ENCODE measurements at regions not wholly inside any gene's neighbourhood (a gene's known extent, or its start where the extent isn't known, plus 50 kb on each side); places are given as distances from the start of the nearest gene placed in this dataset.

DNA sequence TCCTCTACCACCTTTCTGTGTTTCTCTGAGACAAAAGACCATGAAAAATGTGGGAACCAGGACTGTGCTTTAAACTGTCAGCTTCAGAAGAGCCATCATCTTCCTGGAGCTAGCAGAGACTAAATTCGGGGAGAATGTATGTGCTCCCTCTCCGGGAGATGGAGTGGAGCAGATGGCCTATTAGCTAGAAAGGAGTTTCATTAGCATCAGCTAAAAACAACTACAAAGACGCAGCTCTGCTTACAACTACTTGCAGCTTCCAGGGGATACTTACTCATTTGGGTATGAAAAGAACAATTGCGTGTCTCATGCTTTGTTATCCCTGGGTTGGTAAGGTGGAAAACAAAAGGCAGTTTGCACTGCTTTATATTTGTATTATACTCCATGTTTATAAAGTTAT lies 159.6 kb downstream of the MFSD1 start:
- DNase-seq (ENCODE audit: low read depth) = no peak
- no peak overlapping the region for H3K4me3 ChIP-seq (ENCODE audit: low read depth, low read length)
- TF ChIP-seq, protein P1, sequence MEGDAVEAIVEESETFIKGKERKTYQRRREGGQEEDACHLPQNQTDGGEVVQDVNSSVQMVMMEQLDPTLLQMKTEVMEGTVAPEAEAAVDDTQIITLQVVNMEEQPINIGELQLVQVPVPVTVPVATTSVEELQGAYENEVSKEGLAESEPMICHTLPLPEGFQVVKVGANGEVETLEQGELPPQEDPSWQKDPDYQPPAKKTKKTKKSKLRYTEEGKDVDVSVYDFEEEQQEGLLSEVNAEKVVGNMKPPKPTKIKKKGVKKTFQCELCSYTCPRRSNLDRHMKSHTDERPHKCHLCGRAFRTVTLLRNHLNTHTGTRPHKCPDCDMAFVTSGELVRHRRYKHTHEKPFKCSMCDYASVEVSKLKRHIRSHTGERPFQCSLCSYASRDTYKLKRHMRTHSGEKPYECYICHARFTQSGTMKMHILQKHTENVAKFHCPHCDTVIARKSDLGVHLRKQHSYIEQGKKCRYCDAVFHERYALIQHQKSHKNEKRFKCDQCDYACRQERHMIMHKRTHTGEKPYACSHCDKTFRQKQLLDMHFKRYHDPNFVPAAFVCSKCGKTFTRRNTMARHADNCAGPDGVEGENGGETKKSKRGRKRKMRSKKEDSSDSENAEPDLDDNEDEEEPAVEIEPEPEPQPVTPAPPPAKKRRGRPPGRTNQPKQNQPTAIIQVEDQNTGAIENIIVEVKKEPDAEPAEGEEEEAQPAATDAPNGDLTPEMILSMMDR (IDR thresholded peaks at IDR 0.05; ENCODE audit: low read depth, low read length, missing control alignments) = no peak

DNA sequence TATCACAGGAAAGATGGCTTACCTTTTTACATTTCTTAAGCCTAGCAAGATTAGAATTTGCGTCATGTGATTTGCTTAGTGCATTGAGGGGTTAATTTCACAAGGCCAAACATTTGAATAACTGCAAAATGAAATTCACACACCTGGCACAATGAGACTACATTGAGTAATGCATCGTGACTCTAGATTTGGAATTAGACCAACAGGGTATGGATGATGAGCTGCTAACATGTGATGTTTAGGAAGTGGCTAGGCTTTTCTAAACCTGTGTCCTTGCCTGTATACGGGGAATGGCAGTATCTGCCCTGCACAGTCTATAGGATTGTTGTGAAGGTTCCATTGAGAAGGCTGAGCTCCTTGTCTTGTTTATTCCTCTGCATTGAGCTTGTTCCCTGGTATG lies 160.1 kb downstream of the MFSD1 start:
- TF ChIP-seq, protein P1 (IDR thresholded peaks at IDR 0.05; ENCODE audit: low read depth, low read length, missing control alignments) = no peak
- no peak for DNase-seq (ENCODE audit: low read depth)
- no peak overlapping the region for H3K4me3 ChIP-seq (ENCODE audit: low read depth, low read length)

DNA sequence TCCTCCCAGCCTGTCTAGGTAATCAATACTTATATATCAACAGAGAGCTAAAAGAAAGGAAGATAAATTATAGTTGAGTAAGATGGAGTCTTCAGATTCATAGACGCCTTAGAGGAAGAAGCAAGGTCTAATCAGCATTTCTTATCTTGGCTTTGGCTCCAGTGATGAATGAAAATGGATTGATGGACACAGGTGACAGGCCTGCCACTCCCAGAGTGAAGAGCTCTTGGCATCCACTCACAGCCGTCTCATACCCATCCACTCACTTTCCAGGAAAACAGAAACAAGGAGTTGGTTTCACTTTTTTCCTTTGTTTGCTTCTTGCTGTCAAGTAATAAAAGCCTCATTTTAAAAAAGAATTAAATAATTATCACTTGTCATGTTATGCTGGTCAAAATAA lies 168.2 kb downstream of the MFSD1 start:
- TF ChIP-seq, protein P1 (IDR thresholded peaks at IDR 0.05; ENCODE audit: low read depth, low read length, missing control alignments) = no peak
- H3K4me3 ChIP-seq (ENCODE audit: low read depth, low read length) = no peak overlapping the region
- no peak for DNase-seq (ENCODE audit: low read depth)

DNA sequence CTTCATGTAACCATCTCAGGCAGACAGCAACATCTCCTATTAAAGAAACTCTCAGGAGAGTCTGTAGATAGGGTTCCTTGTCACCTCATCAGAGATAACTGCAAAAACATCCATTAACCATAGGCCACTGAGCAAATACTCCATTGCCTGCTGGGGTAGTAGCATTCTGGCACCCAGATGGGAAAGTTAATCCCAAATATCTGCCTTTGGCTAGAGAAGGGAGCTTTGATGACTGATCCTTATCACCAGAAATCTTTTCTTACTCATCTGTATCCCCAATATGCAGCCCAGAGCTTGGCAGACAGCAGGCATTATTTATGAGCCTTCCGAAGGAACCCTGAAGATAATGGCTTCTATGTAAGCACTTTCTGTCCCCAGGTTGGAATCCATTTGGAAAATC lies 173.1 kb downstream of the MFSD1 start:
- no peak for DNase-seq (ENCODE audit: low read depth)
- TF ChIP-seq, protein P1 (IDR thresholded peaks at IDR 0.05; ENCODE audit: low read depth, low read length, missing control alignments) = no peak
- no peak overlapping the region for H3K4me3 ChIP-seq (ENCODE audit: low read depth, low read length)

DNA sequence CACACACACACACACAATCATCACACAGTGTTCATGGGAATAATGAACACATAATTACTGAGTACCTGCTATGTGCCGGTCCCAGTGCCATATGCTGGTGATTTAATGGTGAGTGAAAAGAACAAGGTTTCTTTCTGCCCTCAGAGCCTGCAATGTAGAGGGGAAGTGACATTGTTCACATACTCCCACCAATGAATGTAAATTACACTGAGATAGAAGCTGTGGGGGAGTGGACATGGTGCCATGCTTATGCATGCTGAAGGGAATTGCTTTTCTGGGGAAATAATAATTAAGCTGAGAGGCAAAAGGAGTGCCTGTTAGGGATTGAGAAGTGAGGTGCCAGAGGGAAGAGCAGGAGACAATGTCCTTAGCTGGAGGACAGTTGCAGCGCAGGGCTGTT lies 175.1 kb downstream of the MFSD1 start:
- DNase-seq (ENCODE audit: low read depth) = no peak
- no peak overlapping the region for H3K4me3 ChIP-seq (ENCODE audit: low read depth, low read length)
- TF ChIP-seq, protein P1 (IDR thresholded peaks at IDR 0.05; ENCODE audit: low read depth, low read length, missing control alignments) = no peak

DNA sequence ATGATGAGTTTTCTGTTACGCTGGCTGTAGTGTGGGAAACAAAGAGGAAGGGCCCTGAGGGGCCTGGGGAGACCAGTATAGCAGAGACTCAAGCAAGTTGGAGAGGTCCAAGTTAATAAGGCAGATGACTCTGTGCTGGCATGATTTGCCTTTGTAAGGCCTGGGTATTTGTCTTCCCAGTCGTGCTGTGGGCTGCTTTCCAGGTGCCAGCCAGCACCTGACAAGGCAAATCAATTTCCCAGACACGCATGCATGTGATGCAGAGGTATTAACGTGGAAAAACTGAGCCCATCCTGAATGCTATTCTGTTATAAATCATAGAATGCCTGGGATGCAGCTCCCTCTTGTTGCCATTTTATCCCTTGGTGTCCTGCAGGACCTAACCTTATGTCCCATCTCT lies 175.6 kb downstream of the MFSD1 start:
- no peak overlapping the region for H3K4me3 ChIP-seq (ENCODE audit: low read depth, low read length)
- DNase-seq (ENCODE audit: low read depth) = no peak
- TF ChIP-seq, protein P1 (IDR thresholded peaks at IDR 0.05; ENCODE audit: low read depth, low read length, missing control alignments) = no peak

DNA sequence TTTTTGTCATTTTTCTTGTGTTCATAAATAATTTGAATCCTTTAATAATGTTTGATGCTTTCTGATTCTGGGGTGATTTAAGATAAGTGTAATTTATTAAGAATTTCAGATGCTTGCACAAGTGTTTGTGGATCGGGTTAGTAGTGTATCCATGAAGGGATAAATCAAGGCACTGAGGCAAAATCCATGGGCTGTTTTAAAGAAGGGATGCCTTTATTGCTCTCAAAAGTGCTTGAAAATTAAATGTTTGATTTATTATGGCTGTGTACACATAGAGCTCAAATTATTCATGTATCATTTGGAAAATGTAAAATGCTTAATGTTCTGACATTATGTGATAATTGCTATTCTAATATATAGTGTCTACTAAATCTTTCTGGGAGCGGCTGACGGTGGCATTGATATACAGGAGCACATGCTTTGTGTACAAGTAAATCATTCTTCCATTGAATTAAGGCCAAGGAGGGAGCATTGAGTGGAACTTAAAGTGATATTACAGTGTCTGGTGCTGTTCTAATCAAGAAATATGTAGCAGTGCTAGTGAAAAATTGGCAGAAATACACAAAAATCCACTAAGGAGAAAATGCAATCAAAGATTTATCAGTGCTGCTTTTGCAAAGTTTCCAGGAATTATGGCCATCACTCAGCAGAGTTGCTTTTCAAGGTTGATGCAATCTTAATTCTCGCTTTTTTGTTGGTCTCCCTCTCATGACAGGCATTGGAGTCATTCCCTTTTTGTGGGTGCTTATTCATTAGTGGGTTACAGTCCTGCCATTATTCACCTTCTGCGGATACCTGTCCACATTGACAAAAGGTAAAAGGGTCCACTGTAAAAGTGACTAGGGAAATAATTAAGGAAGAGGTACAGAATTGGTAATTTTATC lies 181.6 kb downstream of the MFSD1 start:
- DNase-seq (ENCODE audit: low read depth) = no peak
- TF ChIP-seq, protein P1 (IDR thresholded peaks at IDR 0.05; ENCODE audit: low read depth, low read length, missing control alignments) = no peak
- H3K4me3 ChIP-seq (ENCODE audit: low read depth, low read length) = no peak overlapping the region

All from GM12864 (cell line).